ENCODE measurements at regions not wholly inside any gene's neighbourhood (a gene's known extent, or its start where the extent isn't known, plus 50 kb on each side); places are given as distances from the start of the nearest gene placed in this dataset.

DNA sequence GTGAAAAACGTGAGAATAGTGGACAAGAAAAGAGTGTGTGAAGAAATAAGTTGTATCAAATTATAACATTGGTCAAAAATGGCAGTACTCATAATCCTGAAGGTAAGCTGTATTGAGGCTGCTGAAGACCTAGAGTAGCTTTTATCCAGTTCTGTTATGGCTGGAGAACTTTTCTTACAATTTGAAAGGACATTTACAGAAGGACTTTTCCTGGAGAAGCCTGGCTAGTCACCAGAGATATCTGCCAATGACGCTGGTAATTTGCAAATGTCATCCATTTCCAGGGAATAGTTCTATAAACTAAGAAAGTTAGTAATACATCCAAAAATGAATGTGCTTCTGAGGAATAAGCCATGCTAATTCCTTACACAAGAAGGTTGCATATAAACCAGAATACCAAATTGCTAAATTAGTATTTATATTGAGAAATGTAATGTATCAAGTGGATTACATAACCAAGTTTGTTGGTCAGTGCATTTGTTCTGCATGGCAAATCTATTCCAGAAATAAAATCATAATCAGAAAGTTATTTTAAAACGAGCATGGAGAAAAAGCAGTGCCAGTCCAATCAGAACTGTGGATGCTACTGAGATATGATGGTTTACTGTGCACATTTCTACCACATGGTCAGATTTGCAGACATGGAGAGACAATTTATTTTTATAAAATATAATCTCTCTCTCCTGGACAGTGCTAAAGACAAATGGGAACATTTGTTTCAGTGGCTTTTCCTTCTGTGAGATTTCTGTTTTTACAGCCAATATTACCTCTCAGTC lies 743.7 kb upstream of the HS3ST1 start (continued):
- TF ChIP-seq, protein P1, sequence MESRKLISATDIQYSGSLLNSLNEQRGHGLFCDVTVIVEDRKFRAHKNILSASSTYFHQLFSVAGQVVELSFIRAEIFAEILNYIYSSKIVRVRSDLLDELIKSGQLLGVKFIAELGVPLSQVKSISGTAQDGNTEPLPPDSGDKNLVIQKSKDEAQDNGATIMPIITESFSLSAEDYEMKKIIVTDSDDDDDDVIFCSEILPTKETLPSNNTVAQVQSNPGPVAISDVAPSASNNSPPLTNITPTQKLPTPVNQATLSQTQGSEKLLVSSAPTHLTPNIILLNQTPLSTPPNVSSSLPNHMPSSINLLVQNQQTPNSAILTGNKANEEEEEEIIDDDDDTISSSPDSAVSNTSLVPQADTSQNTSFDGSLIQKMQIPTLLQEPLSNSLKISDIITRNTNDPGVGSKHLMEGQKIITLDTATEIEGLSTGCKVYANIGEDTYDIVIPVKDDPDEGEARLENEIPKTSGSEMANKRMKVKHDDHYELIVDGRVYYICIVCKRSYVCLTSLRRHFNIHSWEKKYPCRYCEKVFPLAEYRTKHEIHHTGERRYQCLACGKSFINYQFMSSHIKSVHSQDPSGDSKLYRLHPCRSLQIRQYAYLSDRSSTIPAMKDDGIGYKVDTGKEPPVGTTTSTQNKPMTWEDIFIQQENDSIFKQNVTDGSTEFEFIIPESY (IDR thresholded peaks at IDR 0.05; ENCODE audit: extremely low read depth, insufficient replicate concordance, low read length) = no peak
- TF ChIP-seq CEBPB (IDR thresholded peaks at IDR 0.05; ENCODE audit: low read depth) = no peak
- no peak for TF ChIP-seq ZFX (IDR thresholded peaks at IDR 0.05)
- no peak for TF ChIP-seq SIN3A (IDR thresholded peaks at IDR 0.05; ENCODE audit: low read depth)

DNA sequence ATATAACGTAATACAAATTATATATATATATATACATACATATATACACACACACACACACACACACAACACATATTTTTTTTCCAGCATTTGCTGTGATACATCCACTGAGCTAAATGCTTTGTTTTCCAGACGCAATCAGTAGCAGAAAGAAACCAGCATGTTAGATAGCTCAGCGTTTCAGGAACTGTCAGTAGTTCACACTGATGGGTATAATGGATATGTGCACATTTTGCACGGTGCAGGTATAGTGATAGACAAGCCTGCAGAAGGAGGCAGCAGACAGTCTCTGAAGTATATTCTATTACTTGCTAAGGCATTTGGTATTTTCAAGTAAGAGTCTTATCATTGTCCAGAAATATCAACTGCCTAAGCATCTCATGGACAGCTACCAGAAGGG lies 741.6 kb upstream of the HS3ST1 start:
- no peaks in the 10 kb centered on the region for H3K79me2 ChIP-seq (ENCODE audit: insufficient read depth, low read length)
- no peak overlapping the region for H3K27ac ChIP-seq (ENCODE audit: low read depth, low read length)
- no peaks in the 10 kb centered on the region for H3K27me3 ChIP-seq (ENCODE audit: insufficient read depth, low read length)
- no peaks in the 10 kb centered on the region for H3K9me3 ChIP-seq (ENCODE audit: control insufficient read depth in 1 of 2, insufficient read depth in 1 of 2, low read depth in 1 of 2, low read length in 2 of 2)
- ChIA-PET POLR2A (no interaction called here), RAD21 (ENCODE audit: low non-redundant PET in 1 of 2, low total read pairs in 2 of 2, uncharacterized antibody in 2 of 2, unreplicated experiment in 2 of 2) (no interaction called here), CTCF (no interaction called here)
- no peak overlapping the region for H2AFZ ChIP-seq (ENCODE audit: low read depth, low read length, poor library complexity, severe bottlenecking)
- H3K9ac ChIP-seq (ENCODE audit: low read length) = no peak overlapping the region
- H3K4me2 ChIP-seq (ENCODE audit: low read length) = no peak overlapping the region
- H3K4me1 ChIP-seq (ENCODE audit: control insufficient read depth in 1 of 2, insufficient read depth in 2 of 2, low read length in 2 of 2) = no peaks in the 10 kb centered on the region
- DNase-seq (ENCODE audit: low read depth, low spot score) = no peak
- no peaks in the 10 kb centered on the region for H3K9me2 ChIP-seq (ENCODE audit: insufficient read depth)
- ATAC-seq = no peak
- BruUV-seq (replicated peaks) = no TSS peak
- TF ChIP-seq ZNF274 (IDR thresholded peaks at IDR 0.05; ENCODE audit: low read depth, low read length) = no peak
- TF ChIP-seq, protein P2, sequence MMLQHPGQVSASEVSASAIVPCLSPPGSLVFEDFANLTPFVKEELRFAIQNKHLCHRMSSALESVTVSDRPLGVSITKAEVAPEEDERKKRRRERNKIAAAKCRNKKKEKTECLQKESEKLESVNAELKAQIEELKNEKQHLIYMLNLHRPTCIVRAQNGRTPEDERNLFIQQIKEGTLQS (IDR thresholded peaks at IDR 0.05) = no peak
- TF ChIP-seq ELF1 (IDR thresholded peaks at IDR 0.05; ENCODE audit: borderline replicate concordance, low read depth) = no peak
- TF ChIP-seq SIN3A (IDR thresholded peaks at IDR 0.05; ENCODE audit: low read depth) = no peak
- TF ChIP-seq CBX3 (IDR thresholded peaks at IDR 0.05; ENCODE audit: low read depth) = no peak
- no peak overlapping the region for H3K4me3 ChIP-seq (replicated peaks in 1 of 2; ENCODE audit: low read depth in 1 of 2, low read length in 2 of 2)
- no peaks in the 10 kb centered on the region for H3K36me3 ChIP-seq (ENCODE audit: control insufficient read depth in 1 of 2, insufficient read depth in 2 of 2, low read length in 2 of 2)
- intact Hi-C loops (cut with micrococcal nuclease) = no loop called here
- H4K20me1 ChIP-seq (ENCODE audit: insufficient read depth) = no peaks in the 10 kb centered on the region
